ENCODE measurements at regions not wholly inside any gene's neighbourhood (a gene's known extent, or its start where the extent isn't known, plus 50 kb on each side); places are given as distances from the start of the nearest gene placed in this dataset.
A peak's percentile ranks its signal among the peaks of the same experiment; 100 is the strongest.
"Not testable (repeated sequence)": the region's sequence is repeated elsewhere in the genome, so short reads cannot be mapped to it uniquely, and the experiment has no call there.

- ATAC-seq = no peak
These were observed 98.4 kb upstream of the TARDBP start for GRCh38 chr1:10914056-10914455.

GRCh38 chr1:10915594-10915993 lies 96.9 kb upstream of the TARDBP start:
- ATAC-seq = no peak

- ATAC-seq = no peak
These were observed 96.1 kb upstream of the TARDBP start for GRCh38 chr1:10916311-10916710.

- no peak for ATAC-seq
These were observed 95.5 kb upstream of the TARDBP start for GRCh38 chr1:10916991-10917390.

GRCh38 chr1:10917513-10918454 lies 94.7 kb upstream of the TARDBP start:
- ATAC-seq = no peak

- no peak for ATAC-seq
These were observed 93.9 kb upstream of the TARDBP start for GRCh38 chr1:10918531-10918930.

- ATAC-seq = peak; percentile 85
These were observed 92.3 kb upstream of the TARDBP start for GRCh38 chr1:10920063-10920626.

GRCh38 chr1:10922315-10923060 lies 90.0 kb upstream of the TARDBP start:
- not testable (repeated sequence) for ATAC-seq

- ATAC-seq = no peak
These were observed 88.4 kb upstream of the TARDBP start for GRCh38 chr1:10924030-10924429.

- no peak for ATAC-seq
These were observed 83.8 kb upstream of the TARDBP start for GRCh38 chr1:10928654-10929053.

GRCh38 chr1:10932088-10932487 lies 80.4 kb upstream of the TARDBP start:
- ATAC-seq = no peak

- ATAC-seq = no peak
These were observed 78.2 kb upstream of the TARDBP start for GRCh38 chr1:10934150-10934818.

GRCh38 chr1:10935246-10935645 lies 77.2 kb upstream of the TARDBP start:
- no peak for ATAC-seq

GRCh38 chr1:10935724-10936123 lies 76.7 kb upstream of the TARDBP start:
- ATAC-seq = no peak

GRCh38 chr1:10936998-10937901 lies 75.2 kb upstream of the TARDBP start:
- no peak for ATAC-seq

- no peak for ATAC-seq
These were observed 73.6 kb upstream of the TARDBP start for GRCh38 chr1:10938741-10939417.

GRCh38 chr1:10939654-10940450 lies 72.6 kb upstream of the TARDBP start:
- ATAC-seq = no peak

GRCh38 chr1:10940451-10940804 lies 72.0 kb upstream of the TARDBP start:
- no peak for ATAC-seq

- no peak for ATAC-seq
These were observed 71.6 kb upstream of the TARDBP start for GRCh38 chr1:10940838-10941237.

- peak; percentile 59 for ATAC-seq
These were observed 70.4 kb upstream of the TARDBP start for GRCh38 chr1:10941891-10942541.
